IMR-90 (cell line): ENCODE measurements at regions not wholly inside any gene's neighbourhood (a gene's known extent, or its start where the extent isn't known, plus 50 kb on each side); places are given as distances from the start of the nearest gene placed in this dataset.
A peak's percentile ranks its signal among the peaks of the same experiment; 100 is the strongest.

Source experiments
- ATAC-seq: fragments of 200-7000 bp; cut with Tn5 transposase; 2 replicates; pipeline ENCODE4 v1.9.1; 2020; ENCODE audit warnings: low read depth, mild to moderate bottlenecking, moderate library complexity
- BruUV-seq: library from RNA; stranded (reverse); fragments of 400-500 nt; replicated peaks from 2 replicates; lab custom pipeline; 2021; lab: Mats Ljungman, UMichigan
- CTCF ChIA-PET: fragments of 300-600 bp; formaldehyde crosslinking; extraction: SDS; loops from one replicate; lab custom pipeline; 2021; ENCODE audit warnings: antibody characterized with exemption; lab: Yijun Ruan, JAX
- POLR2A ChIA-PET: fragments of 300-600 bp; sonication (Branson Sonifier 250); formaldehyde crosslinking; loops from one replicate; lab custom pipeline; 2022; ENCODE audit warnings: antibody characterized with exemption; ENCODE audit not compliant: unreplicated experiment; lab: Charles Lee
- DNase-seq: peaks from one replicate; pipeline ENCODE4 v3.0.0; 2013
- H2AFZ ChIP-seq: replicated peaks from 2 replicates; pipeline ENCODE3; 2013; ENCODE audit warnings: low read length, mild to moderate bottlenecking; ENCODE audit not compliant: poor library complexity
- H2AK5ac ChIP-seq: 2 replicates; pipeline ENCODE4 v1.6.1; 2013; ENCODE audit warnings: low read depth, low read length, inconsistent platforms
- H2AK9ac ChIP-seq: replicated peaks from 2 replicates; pipeline ENCODE3; 2013; ENCODE audit warnings: mild to moderate bottlenecking, low read depth, low read length, moderate library complexity; ENCODE audit not compliant: poor library complexity
- H2BK120ac ChIP-seq: 2 replicates; pipeline ENCODE4 v1.6.1; 2013; ENCODE audit warnings: low read depth, low read length, inconsistent platforms
- H2BK15ac ChIP-seq: 3 replicates; pipeline ENCODE4 v1.6.1; 2013; ENCODE audit warnings: low read depth, low read length, inconsistent platforms
- H2BK20ac ChIP-seq: 2 replicates; pipeline ENCODE4 v1.6.1; 2013; ENCODE audit warnings: low read depth, mild to moderate bottlenecking, inconsistent platforms, low read length, moderate library complexity
- H2BK5ac ChIP-seq: 2 replicates; pipeline ENCODE4 v1.6.1; 2013; ENCODE audit warnings: mild to moderate bottlenecking, low read depth, low read length, inconsistent platforms; ENCODE audit not compliant: poor library complexity, severe bottlenecking
- H3K14ac ChIP-seq: replicated peaks from 2 replicates; pipeline ENCODE4 v1.6.1; 2013; ENCODE audit warnings: low read depth, low read length, inconsistent platforms
- H3K18ac ChIP-seq: 2 replicates; pipeline ENCODE4 v1.6.1; 2013; ENCODE audit warnings: low read depth, low read length, control low read depth
- H3K23ac ChIP-seq: 2 replicates; pipeline ENCODE4 v1.6.1; 2013; ENCODE audit warnings: low read depth, low read length, inconsistent platforms
- H3K27ac ChIP-seq: 2 replicates; pipeline ENCODE4 v1.5.1; 2013; ENCODE audit warnings: mild to moderate bottlenecking, control low read depth, low read length; ENCODE audit not compliant: insufficient read depth
- H3K27me3 ChIP-seq: 2 replicates; pipeline ENCODE4 v1.6.1; 2013; ENCODE audit warnings: low read length; ENCODE audit not compliant: control insufficient read depth, insufficient read depth
- H3K36me3 ChIP-seq: 2 replicates; pipeline ENCODE4 v1.6.1; 2013; ENCODE audit warnings: low read length, mixed read lengths; ENCODE audit not compliant: control insufficient read depth, insufficient read depth
- H3K4ac ChIP-seq: 2 replicates; pipeline ENCODE4 v1.6.1; 2013; ENCODE audit warnings: low read depth, low read length, inconsistent platforms
- H3K4me1 ChIP-seq: 2 replicates; pipeline ENCODE4 v1.6.1; 2013; ENCODE audit warnings: low read length, mixed read lengths; ENCODE audit not compliant: control insufficient read depth, insufficient read depth
- H3K4me2 ChIP-seq: 2 replicates; pipeline ENCODE4 v1.6.1; 2013; ENCODE audit warnings: low read depth, mild to moderate bottlenecking, control low read depth, low read length, moderate library complexity
- H3K4me3 ChIP-seq: 2 replicates; pipeline ENCODE4 v1.5.1; 2013; ENCODE audit warnings: low read depth, mild to moderate bottlenecking, control low read depth, low read length, moderate library complexity; ENCODE audit not compliant: insufficient read depth
- H3K56ac ChIP-seq: 2 replicates; pipeline ENCODE4 v1.6.1; 2013; ENCODE audit warnings: low read length, inconsistent platforms; ENCODE audit not compliant: insufficient read depth; ENCODE audit errors: extremely low read depth
- H3K79me1 ChIP-seq, 2 experiments: 2 replicates each; pipeline ENCODE4 v1.6.1; 2013; ENCODE audit warnings: low read length in 2 of 2, inconsistent platforms in 1 of 2, low read depth in 1 of 2
- H3K9ac ChIP-seq: 2 replicates; pipeline ENCODE4 v1.6.1; 2013; ENCODE audit warnings: low read depth, low read length, control low read depth
- H3K9me1 ChIP-seq: 2 replicates; pipeline ENCODE4 v1.6.1; 2013; ENCODE audit warnings: low read length, inconsistent platforms; ENCODE audit not compliant: insufficient read depth
- H3K9me3 ChIP-seq: 2 replicates; pipeline ENCODE4 v1.6.1; 2013; ENCODE audit warnings: low read length; ENCODE audit not compliant: control insufficient read depth, insufficient read depth
- H4K20me1 ChIP-seq: 2 replicates; pipeline ENCODE4 v1.6.1; 2013; ENCODE audit warnings: low read length, inconsistent platforms; ENCODE audit not compliant: insufficient read depth
- H4K5ac ChIP-seq: 2 replicates; pipeline ENCODE4 v1.6.1; 2013; ENCODE audit warnings: mild to moderate bottlenecking, low read depth, low read length, control low read depth
- H4K8ac ChIP-seq, 2 experiments: 2 replicates each; pipeline ENCODE4 v1.6.1; 2013; ENCODE audit warnings: low read depth in 2 of 2, low read length in 2 of 2, control low read depth in 1 of 2, inconsistent platforms in 1 of 2
- H4K91ac ChIP-seq: 2 replicates; pipeline ENCODE4 v1.6.1; 2013; ENCODE audit warnings: low read depth, low read length, inconsistent platforms; ENCODE audit not compliant: insufficient read depth
- BHLHE40 ChIP-seq: fragments of 150-350 bp; IDR thresholded peaks from 2 replicates; pipeline ENCODE4 v1.6.1; 2016; ENCODE audit warnings: mild to moderate bottlenecking, low read depth, low read length
- MAZ ChIP-seq: IDR thresholded peaks from 2 replicates; pipeline ENCODE4 v1.6.1; 2012; ENCODE audit warnings: low read depth, mild to moderate bottlenecking, low read length, improper control_type of control experiment, moderate library complexity, borderline replicate concordance
- MXI1 ChIP-seq: IDR thresholded peaks from 2 replicates; pipeline ENCODE4 v1.6.1; 2012; ENCODE audit warnings: low read depth, mild to moderate bottlenecking, low read length, moderate library complexity, borderline replicate concordance
- POLR2A ChIP-seq: IDR thresholded peaks from 2 replicates; pipeline ENCODE4 v1.6.1; 2012; ENCODE audit warnings: mild to moderate bottlenecking, low read depth, low read length
- RAD21 ChIP-seq: IDR thresholded peaks from 2 replicates; pipeline ENCODE4 v1.6.1; 2012; ENCODE audit warnings: low read length, improper control_type of control experiment
- RCOR1 ChIP-seq: IDR thresholded peaks from 2 replicates; pipeline ENCODE4 v1.6.1; 2012; ENCODE audit warnings: mild to moderate bottlenecking, low read length, improper control_type of control experiment; ENCODE audit not compliant: insufficient replicate concordance
- WGBS, 2 experiments: methylation state at CpG; one replicate each; pipeline versions ENCODE4 v1.1.5 to v1.1.7; 2013; ENCODE audit warnings: missing lambda C conversion rate in 2 of 2; ENCODE audit not compliant: insufficient read length in 1 of 2; ENCODE audit errors: extremely low coverage in 2 of 2; 5-methylcytosine and 5-hydroxymethylcytosine counted together
- dilution Hi-C: fragments of 300-500 bp; cut with HindIII; formaldehyde crosslinking; loops from one replicate; pipeline ENCODE4 v1.14.3; 2018; ENCODE audit warnings: low sequenced_read_pairs; ENCODE audit not compliant: unreplicated experiment
- in situ Hi-C: fragments of 300-500 bp; cut with MboI; formaldehyde crosslinking; loops from 3 replicates; pipeline ENCODE4 v1.14.3; 2019; ENCODE audit warnings: low sequenced_read_pairs, inconsistent platforms, mixed read lengths
- intact Hi-C: fragments of 100-400 bp; cut with micrococcal nuclease; formaldehyde crosslinking; loops from 2 replicates; pipeline ENCODE4 v1.10.0; 2022

GRCh38 chr22:27241430-27242321, 559.9 kb downstream of the MN1 start:
- Histone ChIP-seq H3K23ac (no peak overlapping the region), H3K9me1 (0 out of 2 replicates have a peak, but pooled peaks cover 6% of the 10 kb centered on the region), H3K14ac (no peak overlapping the region), H2BK120ac (0 out of 2 replicates have a peak overlapping the region, but pooled peaks have one; percentile 9), H3K36me3 (no peaks in the 10 kb centered on the region), H3K18ac (no peak overlapping the region), H3K56ac (no peak overlapping the region), H3K4me3 (no peak overlapping the region), H3K79me1 (no peaks in the 10 kb centered on the region), H4K91ac (no peak overlapping the region), H2AK5ac (no peak overlapping the region), H3K9me3 (peaks cover 5% of the 10 kb centered on the region), H2BK20ac (no peak overlapping the region; the same call in 1 of the 2 replicates), H2AFZ (no peak overlapping the region), H3K9ac (no peak overlapping the region), H3K4ac (peak overlapping the region; percentile 45; the same call in 1 of the 2 replicates), H2BK15ac (no peak overlapping the region; the same call in 2 of the 3 replicates), H4K5ac (no peak overlapping the region), H4K20me1 (no peaks in the 10 kb centered on the region), H2AK9ac (no peak overlapping the region), H3K4me2 (no peak overlapping the region), H3K27me3 (peaks cover 8% of the 10 kb centered on the region), H3K4me1 (peaks cover 7% of the 10 kb centered on the region), H4K8ac (no peak overlapping the region), H2BK5ac (no peak overlapping the region), H3K27ac (no peak overlapping the region)
- intact Hi-C loops (no loop called here), dilution Hi-C loops (no loop called here), in situ Hi-C loops (no loop called here)
- no peak for DNase-seq
- ChIA-PET CTCF (no interaction called here), POLR2A (no interaction called here)
- no TSS peak for BruUV-seq
- no CpG with 5 or more reads among the region's 8 CpGs for WGBS, 2 experiments
- TF ChIP-seq MXI1 (no peak), RCOR1 (no peak), POLR2A (no peak), BHLHE40 (no peak), MAZ (no peak), RAD21 (no peak)
- no peak for ATAC-seq
